Retinal pigment epithelial cell (primary cell): ENCODE measurements at regions not wholly inside any gene's neighbourhood (a gene's known extent, or its start where the extent isn't known, plus 50 kb on each side); places are given as distances from the start of the nearest gene placed in this dataset.

ENCODE experiments used
- DNase-seq: peaks from one replicate; pipeline ENCODE4 v3.0.0-alpha.2; 2010; ENCODE audit warnings: low read depth
- H3K4me3 ChIP-seq: 2 replicates; pipeline ENCODE4 v1.5.1; 2011; ENCODE audit warnings: mild to moderate bottlenecking, low read length, control low read depth, moderate library complexity
- CTCF ChIP-seq: conservative IDR thresholded peaks from 2 replicates; pipeline ENCODE4 v1.5.1; 2011; ENCODE audit warnings: low read depth, low read length, control low read depth, inconsistent platforms

- DNase-seq = no peak
- TF ChIP-seq CTCF = no peak
- H3K4me3 ChIP-seq = no peak overlapping the region
These were observed 1239.7 kb downstream of the GATA3 start for GRCh38 chr10:9294132-9294663.

- no peak for TF ChIP-seq CTCF
- no peak for DNase-seq
- H3K4me3 ChIP-seq = no peak overlapping the region
These were observed 1240.4 kb downstream of the GATA3 start for GRCh38 chr10:9294865-9295264.

- TF ChIP-seq CTCF = no peak
- no peak for DNase-seq
- no peak overlapping the region for H3K4me3 ChIP-seq
These were observed 1241.7 kb downstream of the GATA3 start for GRCh38 chr10:9296190-9296589.

- DNase-seq = no peak
- no peak for TF ChIP-seq CTCF
- H3K4me3 ChIP-seq = no peak overlapping the region
These were observed 1243.1 kb downstream of the GATA3 start for GRCh38 chr10:9297580-9297979.

GRCh38 chr10:9299966-9300365, 1245.5 kb downstream of the GATA3 start:
- H3K4me3 ChIP-seq = no peak overlapping the region
- DNase-seq = no peak
- TF ChIP-seq CTCF = no peak

- no peak overlapping the region for H3K4me3 ChIP-seq
- no peak for DNase-seq
- peak; percentile 40 for TF ChIP-seq CTCF
These were observed 1246.7 kb downstream of the GATA3 start for GRCh38 chr10:9301148-9301547.

- TF ChIP-seq CTCF = no peak
- DNase-seq = no peak
- H3K4me3 ChIP-seq = no peak overlapping the region
These were observed 1247.1 kb downstream of the GATA3 start for GRCh38 chr10:9301554-9301953.
